Left lobe of liver (tissue), 2 donors: ENCODE measurements at regions not wholly inside any gene's neighbourhood (a gene's known extent, or its start where the extent isn't known, plus 50 kb on each side); places are given as distances from the start of the nearest gene placed in this dataset.
"Not testable (repeated sequence)": the region's sequence is repeated elsewhere in the genome, so short reads cannot be mapped to it uniquely, and the experiment has no call there.

Source experiments
- ATAC-seq: fragments of 200-7000 bp; cut with Tn5 transposase; one replicate; pipeline ENCODE4 v1.9.1; 2020; ENCODE audit warnings: mild to moderate bottlenecking, moderate library complexity
- DNase-seq: peaks from one replicate; pipeline ENCODE4 v3.0.0-alpha.2; 2020; ENCODE audit warnings: low spot score
- donor health status: DM: no; HTN: no; CAD: no; lungs with moderate emphysema.
- donor health status: DM: no; HTN: yes; CAD: no.

GRCh38 chr4:53886090-53886489, 178.3 kb downstream of the CHIC2 start:
- DNase-seq = no peak

DNA sequence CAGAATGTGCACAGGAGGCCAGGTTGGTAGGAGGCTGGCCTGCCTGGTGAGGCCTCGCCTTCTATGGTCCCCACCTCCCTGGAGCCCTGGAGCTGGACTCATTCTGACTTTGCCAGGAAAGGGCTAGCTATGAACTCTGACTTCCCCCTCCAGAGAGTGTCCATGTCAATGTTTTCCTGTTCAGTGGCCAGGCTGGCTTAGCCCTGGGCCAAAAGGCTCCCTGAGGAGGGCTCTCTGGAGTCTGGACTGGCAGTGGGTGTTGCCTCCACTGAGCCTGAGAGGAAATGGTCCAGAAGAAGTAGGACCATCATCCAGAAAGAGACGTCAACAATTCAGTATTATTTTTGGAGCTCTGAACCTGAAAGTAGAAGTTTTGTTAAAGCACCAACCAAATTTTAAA, 178.7 kb downstream of the CHIC2 start:
- ATAC-seq (no peak), DNase-seq (no peak)

More at GRCh38 chr4:53886090-53886489, 178.3 kb downstream of the CHIC2 start:
- ATAC-seq = no peak

GRCh38 chr4:53877096-53877495, 187.3 kb downstream of the CHIC2 start:
- not testable (repeated sequence) for DNase-seq, ATAC-seq

DNA sequence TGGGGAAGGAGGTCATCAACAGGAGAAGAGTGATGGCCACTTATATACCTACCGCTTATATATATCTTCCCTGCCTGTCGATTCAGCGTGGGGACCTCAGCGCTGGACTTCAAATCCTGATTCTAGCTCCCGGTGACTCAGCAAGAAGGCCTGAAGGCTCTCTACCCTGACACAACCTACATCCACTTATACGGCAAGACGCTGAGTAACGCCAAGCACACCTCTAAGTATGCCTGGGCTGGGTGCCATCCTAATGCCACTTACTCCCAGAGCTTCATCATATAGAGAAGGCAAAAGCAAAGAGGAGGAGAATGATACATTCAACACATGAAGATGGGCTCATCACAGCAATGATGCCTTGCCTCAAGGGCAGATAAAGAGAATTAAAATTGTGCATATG, 198.3 kb downstream of the CHIC2 start:
- ATAC-seq = no peak
- DNase-seq = no peak

DNA sequence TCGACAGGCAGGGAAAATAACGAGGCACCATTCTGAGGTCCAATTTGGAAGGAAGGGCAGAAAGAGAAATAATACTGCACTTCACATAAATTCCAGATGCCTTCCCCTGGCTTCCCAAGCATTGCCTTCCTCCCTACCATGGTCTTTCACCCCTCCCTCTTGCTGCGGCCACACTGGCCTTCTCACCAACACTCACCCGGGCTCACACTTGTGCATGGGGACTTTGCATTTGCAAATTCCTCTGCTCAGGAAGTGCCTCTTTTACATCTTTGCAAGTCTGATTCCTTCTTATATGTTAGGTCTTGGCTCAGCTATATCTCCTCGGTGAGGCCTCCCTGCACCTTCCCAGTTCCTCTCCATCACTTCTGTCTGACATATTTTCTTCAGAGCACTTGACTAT, 199.4 kb downstream of the CHIC2 start:
- DNase-seq (no peak), ATAC-seq (no peak)

DNA sequence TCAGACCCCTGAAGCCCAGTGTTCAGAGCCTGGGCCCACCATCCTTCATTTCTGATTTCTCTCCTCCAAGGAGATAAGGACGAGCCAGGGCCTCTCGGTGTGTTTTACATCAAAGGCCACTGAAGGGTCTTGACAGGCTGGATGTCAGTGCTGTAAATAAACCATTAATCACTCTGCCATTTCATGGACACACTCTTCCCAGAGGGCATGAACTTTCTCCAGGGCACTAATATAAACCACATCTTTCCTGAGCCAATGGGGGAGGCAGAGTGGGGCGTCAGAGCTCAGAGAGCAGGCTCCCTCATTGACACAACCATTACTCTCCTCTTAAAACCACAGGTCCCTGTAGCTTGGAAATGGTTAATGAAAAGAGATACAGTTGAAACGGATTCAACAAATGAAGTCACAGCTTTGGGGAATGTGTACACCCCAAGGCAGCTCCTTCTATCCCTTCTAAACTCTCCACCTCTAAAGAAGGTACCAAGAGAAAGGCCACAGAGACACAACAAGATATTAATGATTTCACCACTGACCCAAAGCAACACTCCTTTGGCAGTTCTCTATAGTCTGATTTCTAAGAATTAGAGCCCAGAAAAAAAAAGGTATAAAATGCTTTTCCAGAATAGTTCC, 200.6 kb downstream of the CHIC2 start:
- DNase-seq (no peak), ATAC-seq (no peak)

- no peak for ATAC-seq
- no peak for DNase-seq
Observed at GRCh38 chr4:53863158-53863557, 201.2 kb downstream of the CHIC2 start.

DNA sequence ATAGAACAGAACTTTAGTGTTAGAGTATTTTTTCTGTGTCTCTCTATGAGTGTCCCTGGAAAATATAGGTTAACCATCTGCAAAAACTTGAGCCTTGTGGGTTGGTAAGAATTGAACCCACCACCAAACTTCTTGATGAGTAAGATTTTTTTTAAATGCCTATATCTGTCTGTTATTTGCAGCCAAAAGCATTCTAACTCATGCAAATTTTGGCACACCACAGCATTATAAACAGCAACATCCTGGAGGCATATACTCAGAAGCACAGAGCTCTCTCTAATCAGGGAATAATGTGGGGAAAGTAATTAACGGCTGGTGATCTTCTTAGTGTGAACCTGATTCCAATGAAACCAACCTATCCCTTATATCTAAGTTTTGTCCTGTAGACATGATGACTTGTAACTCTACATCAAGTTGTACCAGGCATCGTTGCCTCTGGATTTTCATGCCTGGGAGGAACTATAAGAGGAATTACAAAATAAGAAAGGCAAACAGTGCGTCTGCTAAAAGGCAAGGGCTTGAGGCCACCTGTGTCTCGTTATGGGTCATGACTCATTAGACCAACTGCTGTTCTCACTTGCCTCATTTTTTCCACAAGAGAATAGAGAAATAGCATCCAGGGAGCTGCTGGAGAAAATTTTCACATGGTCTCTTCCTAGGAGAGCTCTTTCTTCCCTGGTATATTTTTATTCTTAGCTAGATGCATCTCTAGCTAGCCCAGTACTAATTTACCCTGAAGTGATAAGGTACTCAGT, 202.4 kb downstream of the CHIC2 start:
- ATAC-seq (no peak), DNase-seq (no peak)

DNA sequence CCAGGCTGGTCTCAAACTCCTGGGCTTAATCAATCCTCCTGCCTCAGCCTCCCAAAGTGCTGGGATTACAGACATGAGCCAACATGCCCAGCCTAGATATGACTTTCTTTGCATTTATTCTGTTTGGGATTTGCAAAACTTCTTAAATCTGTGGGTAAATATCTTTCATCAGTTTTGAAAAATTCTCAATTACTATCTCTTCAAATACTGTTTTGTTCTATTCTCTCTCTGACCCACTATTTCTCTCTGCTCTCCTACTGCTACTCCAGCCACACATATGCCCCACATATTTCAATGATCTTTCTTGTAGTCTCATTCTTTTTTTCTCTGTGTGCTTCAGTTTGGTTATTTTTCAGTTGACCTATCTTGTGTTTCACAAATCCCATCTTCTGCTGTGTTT, 205.1 kb downstream of the CHIC2 start:
- DNase-seq (no peak), ATAC-seq (no peak)

DNA sequence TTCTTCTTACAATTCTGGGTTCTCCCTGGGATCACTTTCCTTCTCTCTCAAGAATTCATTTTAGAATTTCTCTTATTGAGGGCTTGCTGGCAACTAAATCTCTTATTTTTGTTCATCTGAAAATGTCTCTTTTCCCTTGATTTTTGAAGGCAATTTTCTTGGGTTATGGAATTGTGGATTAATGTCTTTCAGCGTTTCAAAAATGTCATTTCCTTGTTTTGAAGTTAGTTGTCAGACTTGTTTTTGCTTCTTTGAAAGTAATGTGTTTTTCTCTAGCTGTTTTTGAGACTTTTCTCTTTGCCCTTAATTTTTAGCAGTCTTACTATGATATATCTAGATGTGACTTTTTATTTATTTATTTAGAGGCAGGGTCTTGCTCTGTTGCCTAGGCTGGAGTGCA, 205.7 kb downstream of the CHIC2 start:
- no peak for ATAC-seq
- DNase-seq = no peak

GRCh38 chr4:53855581-53856250, 208.7 kb downstream of the CHIC2 start:
- ATAC-seq = no peak
- DNase-seq = no peak

- no peak for ATAC-seq
- no peak for DNase-seq
Observed at GRCh38 chr4:53854991-53855568, 209.3 kb downstream of the CHIC2 start.

- DNase-seq = no peak
- ATAC-seq = no peak
Observed at GRCh38 chr4:53852343-53852742, 212.1 kb downstream of the CHIC2 start.

GRCh38 chr4:53847965-53848364, 216.4 kb downstream of the CHIC2 start:
- DNase-seq (no peak), ATAC-seq (peak; percentile 99)

DNA sequence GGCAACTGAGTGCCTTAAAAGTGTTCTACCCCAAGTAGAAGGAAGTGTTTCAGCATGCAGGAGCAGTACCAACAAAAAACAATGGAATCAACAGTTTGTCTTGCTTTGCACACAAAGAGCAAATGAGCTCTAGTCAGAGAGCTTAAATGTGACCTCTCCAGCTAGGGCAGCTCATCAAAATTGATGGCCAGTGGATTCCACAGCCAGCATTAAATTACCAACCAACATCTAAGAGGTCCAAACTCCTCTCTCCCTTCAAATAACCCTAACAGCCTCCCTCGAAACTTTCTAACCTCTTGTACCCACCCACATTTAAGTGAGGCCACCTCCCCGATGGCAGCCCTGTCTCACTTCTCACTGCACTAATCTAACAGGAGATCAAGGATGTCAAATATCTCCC, 219.9 kb downstream of the CHIC2 start:
- ATAC-seq = no peak
- no peak for DNase-seq

DNA sequence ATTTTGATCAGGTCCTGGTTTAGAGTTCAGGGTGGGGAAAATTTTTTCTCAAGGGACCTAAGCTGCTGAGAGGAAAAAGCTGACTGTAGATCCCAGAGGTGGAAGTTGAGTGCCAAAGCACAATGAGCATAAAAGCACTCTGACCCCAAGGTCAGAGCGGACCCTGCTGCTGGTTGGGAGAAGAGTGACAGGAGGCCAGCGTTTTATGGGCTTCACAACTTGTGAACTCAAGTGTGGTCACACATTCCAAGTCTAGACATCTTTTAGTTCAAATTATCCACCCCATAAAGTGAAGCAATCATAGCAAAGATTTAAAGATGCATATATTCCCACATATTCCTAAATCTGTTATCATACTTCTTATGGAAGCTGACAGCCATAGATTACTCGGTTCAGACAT, 220.3 kb downstream of the CHIC2 start:
- DNase-seq (no peak), ATAC-seq (no peak)

- DNase-seq (no peak), ATAC-seq (no peak)
Observed at GRCh38 chr4:53841711-53842110, 222.7 kb downstream of the CHIC2 start.

DNA sequence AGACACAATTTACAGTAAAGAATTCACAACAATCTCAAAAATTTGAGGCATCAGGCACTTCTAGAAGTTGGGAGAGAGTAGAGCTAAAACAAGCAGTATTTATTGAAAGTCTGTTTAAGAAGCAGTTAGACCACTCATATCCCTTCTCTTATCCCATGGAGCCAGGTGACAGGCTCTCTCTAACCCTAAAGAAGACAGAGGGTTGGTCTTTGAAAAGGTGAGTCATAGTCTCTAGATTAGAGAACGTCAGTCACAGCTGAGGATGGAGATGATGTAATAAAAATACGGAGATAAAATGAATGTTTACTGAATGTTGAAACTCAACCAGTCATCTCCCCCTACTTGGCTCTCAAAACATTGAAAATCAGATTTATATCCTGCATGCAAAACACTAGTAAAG, 223.8 kb downstream of the CHIC2 start:
- no peak for DNase-seq
- no peak for ATAC-seq

- DNase-seq = peak; percentile 74
- ATAC-seq = peak; percentile 80
Observed at GRCh38 chr4:53833302-53834003, 231.0 kb downstream of the CHIC2 start.

DNA sequence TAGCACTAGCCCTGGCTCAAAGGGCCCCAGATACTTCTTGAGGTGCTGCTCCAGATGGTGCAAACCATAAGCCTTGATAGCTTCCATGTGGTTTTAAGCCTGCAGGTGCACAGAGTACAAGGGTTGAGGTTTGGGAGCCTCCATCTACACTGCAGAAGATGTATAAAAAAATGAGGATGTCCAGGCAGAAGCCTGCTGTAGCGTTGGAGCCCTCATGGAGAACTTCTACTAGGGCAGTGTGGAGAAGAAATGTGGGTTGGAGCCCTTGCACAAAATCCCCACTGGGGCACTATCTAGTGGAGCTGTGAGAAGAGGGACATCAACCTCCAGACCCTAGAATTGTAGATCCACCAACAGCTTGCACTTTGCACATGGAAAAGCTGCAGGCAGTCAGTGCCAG, 231.9 kb downstream of the CHIC2 start:
- DNase-seq (no peak), ATAC-seq (no peak)

DNA sequence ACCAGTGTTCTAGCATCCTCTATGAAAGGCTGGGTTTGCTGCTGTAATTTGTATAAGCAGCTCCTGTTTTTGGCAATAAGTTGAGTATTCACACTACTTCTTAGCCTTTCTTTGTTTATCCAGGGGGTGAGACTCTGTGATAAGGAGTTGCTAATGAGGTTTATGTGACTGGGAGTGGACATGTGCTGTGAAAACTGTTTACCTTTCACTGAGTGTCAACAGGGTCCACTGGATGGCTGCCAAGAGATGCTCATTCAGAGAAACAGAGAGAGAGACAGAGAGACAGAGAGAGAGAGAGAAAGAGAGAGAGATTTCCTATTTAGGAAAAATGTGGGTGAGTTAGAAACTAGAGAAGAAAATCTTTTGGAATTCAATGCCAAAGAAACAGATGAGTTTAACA, 233.9 kb downstream of the CHIC2 start:
- ATAC-seq = no peak
- DNase-seq = no peak
